H7 (cell line): ENCODE measurements at regions not wholly inside any gene's neighbourhood (a gene's known extent, or its start where the extent isn't known, plus 50 kb on each side); places are given as distances from the start of the nearest gene placed in this dataset.
A peak's percentile ranks its signal among the peaks of the same experiment; 100 is the strongest.

Source experiments
- DNase-seq: peaks from one replicate; pipeline ENCODE4 v3.0.0; 2012
- H3K27me3 ChIP-seq: 2 replicates; pipeline ENCODE4 v1.6.0; 2011; ENCODE audit warnings: mild to moderate bottlenecking, low read length; ENCODE audit not compliant: control insufficient read depth, insufficient read depth
- H3K36me3 ChIP-seq: replicated peaks from 2 replicates; pipeline ENCODE4 v1.5.1; 2011; ENCODE audit warnings: low read length; ENCODE audit not compliant: control insufficient read depth, insufficient read depth
- H3K4me3 ChIP-seq: 2 replicates; pipeline ENCODE4 v1.5.1; 2011; ENCODE audit warnings: low read depth, mild to moderate bottlenecking, control low read depth, low read length, moderate library complexity; ENCODE audit not compliant: insufficient read depth

- Histone ChIP-seq H3K4me3 (no peak overlapping the region), H3K36me3 (no peaks in the 10 kb centered on the region), H3K27me3 (no peaks in the 10 kb centered on the region)
- no peak for DNase-seq
These were observed 262.8 kb upstream of the AGAP1 start for GRCh38 chr2:235230821-235231601.

- DNase-seq = no peak
- H3K4me3 ChIP-seq = no peak overlapping the region
- H3K36me3 ChIP-seq = no peaks in the 10 kb centered on the region
- H3K27me3 ChIP-seq = no peaks in the 10 kb centered on the region
These were observed 261.1 kb upstream of the AGAP1 start for GRCh38 chr2:235232449-235233433.

- H3K27me3 ChIP-seq = no peaks in the 10 kb centered on the region
- H3K36me3 ChIP-seq = no peaks in the 10 kb centered on the region
- H3K4me3 ChIP-seq = no peak overlapping the region
- DNase-seq = no peak
These were observed 259.1 kb upstream of the AGAP1 start for GRCh38 chr2:235234736-235235135.

- Histone ChIP-seq H3K36me3 (no peaks in the 10 kb centered on the region), H3K27me3 (no peaks in the 10 kb centered on the region), H3K4me3 (no peak overlapping the region)
- DNase-seq = no peak
These were observed 257.7 kb upstream of the AGAP1 start for GRCh38 chr2:235235977-235236767.

- no peaks in the 10 kb centered on the region for H3K27me3 ChIP-seq
- DNase-seq = no peak
- H3K36me3 ChIP-seq = no peaks in the 10 kb centered on the region
- no peak overlapping the region for H3K4me3 ChIP-seq
These were observed 255.3 kb upstream of the AGAP1 start for GRCh38 chr2:235238537-235238936.

- Histone ChIP-seq H3K36me3 (no peaks in the 10 kb centered on the region), H3K4me3 (no peak overlapping the region), H3K27me3 (no peaks in the 10 kb centered on the region)
- no peak for DNase-seq
These were observed 253.3 kb upstream of the AGAP1 start for GRCh38 chr2:235240574-235240973.

- H3K27me3 ChIP-seq = no peaks in the 10 kb centered on the region
- H3K36me3 ChIP-seq = no peaks in the 10 kb centered on the region
- no peak for DNase-seq
- no peak overlapping the region for H3K4me3 ChIP-seq
These were observed 249.3 kb upstream of the AGAP1 start for GRCh38 chr2:235244255-235245220.

- H3K4me3 ChIP-seq = no peak overlapping the region
- H3K27me3 ChIP-seq = no peaks in the 10 kb centered on the region
- H3K36me3 ChIP-seq = no peaks in the 10 kb centered on the region
- DNase-seq = no peak
These were observed 246.8 kb upstream of the AGAP1 start for GRCh38 chr2:235247001-235247400.

GRCh38 chr2:235255693-235256092, 238.2 kb upstream of the AGAP1 start:
- DNase-seq = no peak

GRCh38 chr2:235257590-235257989, 236.3 kb upstream of the AGAP1 start:
- DNase-seq = no peak
- no peaks in the 10 kb centered on the region for H3K27me3 ChIP-seq
- no peak overlapping the region for H3K4me3 ChIP-seq
- no peaks in the 10 kb centered on the region for H3K36me3 ChIP-seq

More at GRCh38 chr2:235255693-235256092, 238.2 kb upstream of the AGAP1 start:
- H3K27me3 ChIP-seq = no peaks in the 10 kb centered on the region
- H3K4me3 ChIP-seq = no peak overlapping the region
- H3K36me3 ChIP-seq = no peaks in the 10 kb centered on the region

GRCh38 chr2:235262750-235263149, 231.1 kb upstream of the AGAP1 start:
- Histone ChIP-seq H3K36me3 (no peaks in the 10 kb centered on the region), H3K4me3 (no peak overlapping the region), H3K27me3 (no peaks in the 10 kb centered on the region; the same call in 1 of the 2 replicates)
- no peak for DNase-seq

GRCh38 chr2:235263205-235264120, 230.4 kb upstream of the AGAP1 start:
- no peaks in the 10 kb centered on the region; the same call in 1 of the 2 replicates for H3K36me3 ChIP-seq
- no peaks in the 10 kb centered on the region; the same call in 1 of the 2 replicates for H3K27me3 ChIP-seq
- peak; percentile 46 for DNase-seq
- no peak overlapping the region for H3K4me3 ChIP-seq
